ENCODE measurements at regions not wholly inside any gene's neighbourhood (a gene's known extent, or its start where the extent isn't known, plus 50 kb on each side); places are given as distances from the start of the nearest gene placed in this dataset.

- H3K27ac ChIP-seq, result no peak overlapping the region
- TF ChIP-seq, protein P1, sequence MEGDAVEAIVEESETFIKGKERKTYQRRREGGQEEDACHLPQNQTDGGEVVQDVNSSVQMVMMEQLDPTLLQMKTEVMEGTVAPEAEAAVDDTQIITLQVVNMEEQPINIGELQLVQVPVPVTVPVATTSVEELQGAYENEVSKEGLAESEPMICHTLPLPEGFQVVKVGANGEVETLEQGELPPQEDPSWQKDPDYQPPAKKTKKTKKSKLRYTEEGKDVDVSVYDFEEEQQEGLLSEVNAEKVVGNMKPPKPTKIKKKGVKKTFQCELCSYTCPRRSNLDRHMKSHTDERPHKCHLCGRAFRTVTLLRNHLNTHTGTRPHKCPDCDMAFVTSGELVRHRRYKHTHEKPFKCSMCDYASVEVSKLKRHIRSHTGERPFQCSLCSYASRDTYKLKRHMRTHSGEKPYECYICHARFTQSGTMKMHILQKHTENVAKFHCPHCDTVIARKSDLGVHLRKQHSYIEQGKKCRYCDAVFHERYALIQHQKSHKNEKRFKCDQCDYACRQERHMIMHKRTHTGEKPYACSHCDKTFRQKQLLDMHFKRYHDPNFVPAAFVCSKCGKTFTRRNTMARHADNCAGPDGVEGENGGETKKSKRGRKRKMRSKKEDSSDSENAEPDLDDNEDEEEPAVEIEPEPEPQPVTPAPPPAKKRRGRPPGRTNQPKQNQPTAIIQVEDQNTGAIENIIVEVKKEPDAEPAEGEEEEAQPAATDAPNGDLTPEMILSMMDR (conservative IDR thresholded peaks at IDR 0.05), result no peak
Measured at GRCh38 chr18:67893916-67894315, 377.4 kb upstream of the DSEL start.

GRCh38 chr18:67876871-67877270 is 360.4 kb upstream of the DSEL start:
- H3K27ac ChIP-seq, result no peak overlapping the region
- TF ChIP-seq, protein P1 (conservative IDR thresholded peaks at IDR 0.05), result no peak

DNA sequence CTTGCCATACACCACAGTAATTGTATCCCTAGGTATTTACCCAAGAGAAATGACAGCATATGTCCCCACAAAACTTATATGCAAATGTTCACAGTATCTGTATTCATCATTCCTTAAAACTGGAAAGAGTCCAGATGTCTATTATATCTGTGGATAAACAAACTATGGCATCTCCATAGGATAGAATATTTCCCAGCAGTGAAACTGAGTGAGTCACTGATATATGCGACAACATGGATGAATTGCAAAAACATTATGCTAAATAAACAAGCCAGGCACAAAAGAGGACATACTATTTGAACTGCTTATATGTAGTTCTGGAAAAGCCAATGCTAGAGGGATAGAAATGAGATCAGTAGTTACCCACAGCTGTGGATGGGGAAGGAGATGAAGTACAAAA is 359.4 kb upstream of the DSEL start:
- TF ChIP-seq, protein P1 (conservative IDR thresholded peaks at IDR 0.05), result no peak

DNA sequence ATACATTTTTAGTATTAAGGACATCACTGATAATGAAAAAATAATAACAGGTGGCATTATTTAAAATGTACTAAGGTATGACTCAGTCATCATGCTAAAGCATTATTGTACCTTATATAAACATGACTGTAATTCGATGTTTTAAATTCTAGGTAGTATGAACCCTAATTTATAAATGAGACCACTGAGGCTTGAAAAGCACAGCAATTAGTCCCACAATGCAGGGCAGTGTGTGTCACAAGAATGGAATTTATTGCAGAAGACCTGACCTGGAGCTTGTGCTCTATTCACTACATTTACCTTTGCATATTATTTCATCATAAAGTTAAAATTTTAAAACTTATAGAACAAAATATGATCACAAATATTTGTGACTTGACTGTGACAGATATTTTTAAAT is 358.5 kb upstream of the DSEL start:
- no peak overlapping the region for H3K27ac ChIP-seq
- TF ChIP-seq, protein P1 (conservative IDR thresholded peaks at IDR 0.05), result no peak

More for the DNA sequence above, 359.4 kb upstream of the DSEL start:
- no peak overlapping the region for H3K27ac ChIP-seq

DNA sequence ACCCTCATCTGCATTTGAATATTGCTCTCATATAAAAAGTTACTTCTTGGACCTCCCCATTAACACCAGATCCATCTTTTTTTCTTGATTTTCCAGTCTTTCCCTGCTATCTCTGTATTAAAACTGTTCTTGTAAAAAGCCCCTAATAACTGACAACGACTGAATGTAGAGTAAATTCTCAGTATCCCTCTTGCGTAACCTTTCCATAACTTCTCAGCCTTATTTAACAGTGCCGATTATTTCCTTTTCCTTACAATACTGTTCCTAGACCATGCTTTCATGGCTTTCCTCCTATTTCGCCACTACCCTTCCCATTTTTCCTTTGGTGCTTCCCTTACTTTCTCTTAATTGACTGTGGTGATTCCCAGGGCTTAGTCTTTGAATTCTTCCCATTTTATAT is 348.9 kb upstream of the DSEL start:
- TF ChIP-seq, protein P1 (conservative IDR thresholded peaks at IDR 0.05), result no peak
- H3K27ac ChIP-seq, result no peak overlapping the region

DNA sequence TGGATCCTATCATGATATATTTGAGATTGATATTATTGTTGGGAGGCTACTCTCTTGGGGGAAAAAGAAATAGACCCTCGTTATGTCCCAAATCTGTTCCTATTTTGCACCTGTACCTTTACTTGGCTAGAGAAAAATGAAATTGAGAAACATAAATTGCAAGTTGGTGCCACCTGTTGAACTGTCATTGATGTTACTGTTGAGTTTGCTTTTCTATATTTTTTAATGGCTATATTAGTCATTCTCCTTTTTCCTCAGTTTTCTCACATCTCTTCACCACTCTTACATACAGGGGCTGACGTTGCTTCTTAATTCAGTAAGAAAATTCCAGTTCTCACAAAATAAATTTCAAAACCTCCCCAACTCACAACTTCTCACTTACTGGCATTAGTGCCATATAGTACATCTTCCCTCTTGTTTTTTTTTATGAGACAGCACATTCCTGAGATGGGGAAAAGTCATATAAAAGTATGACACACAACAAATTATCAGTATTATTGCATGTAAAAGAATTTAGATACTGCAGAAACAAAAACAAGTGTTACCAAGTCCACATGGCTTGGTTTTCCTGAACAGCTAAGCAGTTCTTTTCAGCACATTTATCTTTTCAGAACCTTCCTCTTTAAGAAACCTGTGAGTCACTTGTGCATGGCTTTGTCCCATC is 348.3 kb upstream of the DSEL start:
- H3K27ac ChIP-seq, result no peak overlapping the region
- TF ChIP-seq, protein P1 (conservative IDR thresholded peaks at IDR 0.05), result 0 out of 2 replicates have a peak, but pooled peaks have one; percentile 12

GRCh38 chr18:67862069-67862468 is 345.5 kb upstream of the DSEL start:
- no peak overlapping the region for H3K27ac ChIP-seq
- TF ChIP-seq, protein P1 (conservative IDR thresholded peaks at IDR 0.05), result no peak
